ENCODE measurements at regions not wholly inside any gene's neighbourhood (a gene's known extent, or its start where the extent isn't known, plus 50 kb on each side); places are given as distances from the start of the nearest gene placed in this dataset.
"Not testable (repeated sequence)": the region's sequence is repeated elsewhere in the genome, so short reads cannot be mapped to it uniquely, and the experiment has no call there.

DNA sequence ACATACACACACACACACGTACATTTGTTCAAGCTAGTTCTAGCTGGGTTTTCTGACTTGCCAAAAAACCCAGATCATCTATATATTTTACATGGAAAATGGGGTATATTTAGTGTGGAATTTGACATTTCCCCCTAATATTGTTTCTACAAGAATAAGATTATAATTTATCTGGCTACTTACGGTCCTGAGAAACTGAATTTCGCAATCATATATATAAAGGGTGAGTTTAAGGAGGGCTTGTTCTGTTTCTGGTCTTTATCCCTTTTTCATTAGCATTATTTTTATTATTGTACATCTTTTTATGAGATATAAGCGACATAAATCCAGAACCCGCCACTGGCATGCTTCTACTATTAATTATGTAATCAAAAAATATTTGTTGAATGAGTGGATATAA lies 528.9 kb downstream of the TMX3 start:
- H3K9me3 ChIP-seq, result no peaks in the 10 kb centered on the region
- H3K36me3 ChIP-seq, result no peaks in the 10 kb centered on the region
- H3K4me3 ChIP-seq, result no peak overlapping the region
- DNase-seq, result no peak
- no peaks in the 10 kb centered on the region for H3K27me3 ChIP-seq

DNA sequence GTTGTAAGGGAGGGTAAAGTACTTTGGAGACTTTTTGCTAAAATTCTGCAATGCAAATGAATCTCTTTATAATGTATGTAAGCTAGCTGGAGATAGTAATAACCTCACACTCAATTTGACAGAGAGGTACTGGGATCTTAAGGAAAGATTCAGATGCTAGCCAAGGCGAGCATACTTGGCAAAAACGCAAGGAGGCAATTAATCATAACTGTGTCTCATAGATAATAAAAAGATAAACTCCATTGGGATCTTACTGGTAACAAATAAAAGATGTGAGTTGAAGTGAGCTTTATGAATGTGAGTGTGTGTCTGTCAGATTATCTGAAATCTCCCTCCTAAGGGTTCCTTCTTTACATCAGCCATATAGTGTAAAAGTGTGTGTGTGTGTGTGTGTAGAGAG lies 533.0 kb downstream of the TMX3 start:
- H3K27me3 ChIP-seq, result no peaks in the 10 kb centered on the region
- no peak for DNase-seq
- H3K4me3 ChIP-seq, result no peak overlapping the region
- no peaks in the 10 kb centered on the region for H3K9me3 ChIP-seq
- H3K36me3 ChIP-seq, result no peaks in the 10 kb centered on the region

DNA sequence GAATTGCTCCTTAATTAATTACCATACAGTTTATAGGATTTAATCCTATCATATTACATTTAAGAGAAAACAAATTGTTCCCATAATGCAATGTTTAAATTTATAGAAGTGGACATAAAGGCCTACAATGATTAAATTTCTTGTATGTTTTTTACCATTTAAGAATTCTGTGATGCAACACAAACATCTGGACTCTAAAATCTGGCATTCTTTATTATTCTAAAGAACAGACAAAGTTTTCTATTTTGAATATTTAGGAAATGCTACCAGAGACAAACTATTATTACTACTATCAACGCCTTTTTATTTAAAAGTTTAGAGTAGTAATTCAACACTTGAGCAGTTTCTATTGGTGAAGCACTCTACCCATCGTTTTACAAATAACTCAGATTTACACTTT lies 535.1 kb downstream of the TMX3 start:
- H3K9me3 ChIP-seq, result no peaks in the 10 kb centered on the region
- no peaks in the 10 kb centered on the region for H3K27me3 ChIP-seq
- H3K36me3 ChIP-seq, result no peaks in the 10 kb centered on the region
- H3K4me3 ChIP-seq, result no peak overlapping the region
- no peak for DNase-seq

DNA sequence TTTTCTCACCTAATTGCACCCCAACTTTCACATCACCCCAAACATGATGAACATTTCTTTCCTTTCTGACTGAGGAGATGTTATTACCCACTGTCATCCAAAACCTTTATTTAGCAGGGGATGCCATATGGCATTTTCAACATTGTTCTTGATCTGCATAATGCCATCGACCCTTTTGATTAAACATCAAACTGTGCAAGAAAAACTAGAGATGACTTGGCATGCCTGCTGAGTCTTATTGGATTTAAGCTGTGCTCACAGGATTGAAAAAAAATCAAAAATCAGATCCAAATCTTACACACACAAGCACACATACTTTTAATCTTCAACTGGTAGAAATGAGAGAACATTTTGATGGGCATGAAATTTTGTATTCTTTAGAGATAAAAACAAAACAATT lies 536.0 kb downstream of the TMX3 start:
- Histone ChIP-seq H3K27me3 (no peaks in the 10 kb centered on the region), H3K4me3 (no peak overlapping the region), H3K36me3 (no peaks in the 10 kb centered on the region), H3K9me3 (no peaks in the 10 kb centered on the region)
- no peak for DNase-seq

DNA sequence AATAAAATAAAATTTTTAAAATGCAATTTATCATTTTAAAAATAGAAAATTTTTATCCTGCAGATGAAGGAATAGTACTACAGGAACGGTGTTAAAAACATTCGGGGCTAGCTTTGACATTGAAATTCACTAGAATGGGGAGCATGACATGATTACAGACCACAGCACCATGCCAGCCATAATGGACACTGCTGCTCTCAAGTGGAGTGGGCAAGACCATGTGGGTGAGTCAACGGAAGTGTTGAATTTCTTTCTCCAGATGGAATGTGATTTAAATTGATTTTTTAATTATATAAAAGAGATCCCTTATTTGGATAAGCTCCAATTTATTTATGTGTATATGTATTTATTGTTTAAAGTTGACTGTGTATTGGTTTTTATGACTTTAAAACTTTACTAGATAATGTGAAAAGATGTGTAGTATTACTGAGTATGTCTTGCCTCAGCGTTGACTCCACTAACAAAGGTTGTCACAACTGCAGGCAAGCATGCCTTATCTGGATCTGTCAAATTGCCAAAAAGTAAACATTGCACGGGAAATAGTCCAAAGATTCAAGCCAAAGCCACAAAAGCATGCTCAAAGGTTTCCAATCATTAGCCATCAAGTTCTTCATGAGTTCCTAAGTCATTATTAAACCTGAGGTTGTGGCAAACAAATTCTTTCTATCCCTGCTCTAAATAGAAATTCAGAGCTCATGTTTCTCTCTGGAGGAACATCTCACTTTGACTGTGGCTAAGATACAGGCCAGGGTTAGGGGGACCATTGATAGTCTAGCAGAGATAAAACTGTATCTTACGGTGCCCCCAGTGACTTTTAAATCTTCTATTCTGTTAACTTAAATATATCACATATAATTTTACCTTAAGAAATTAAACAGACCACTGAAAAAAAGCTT lies 536.9 kb downstream of the TMX3 start:
- DNase-seq, result peak; percentile 23

DNA sequence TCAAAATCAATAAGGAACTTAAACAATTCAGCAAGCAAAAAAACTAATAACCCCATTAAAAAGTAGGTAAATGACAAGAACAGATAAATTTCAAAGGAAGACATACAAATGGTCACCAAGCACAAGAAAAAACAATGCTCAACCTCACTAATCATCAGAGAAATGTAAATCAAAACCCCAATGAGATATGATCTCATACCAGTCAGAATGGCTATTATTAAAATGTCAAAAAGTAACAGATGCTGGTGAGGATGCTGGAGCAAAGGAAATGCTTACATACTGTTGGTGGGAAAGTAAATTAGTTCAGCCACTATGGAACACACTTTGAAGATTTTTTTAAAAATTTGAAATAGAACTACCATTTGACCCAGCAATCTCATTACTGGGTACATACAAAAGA lies 538.0 kb downstream of the TMX3 start:
- DNase-seq, result no peak
- no peaks in the 10 kb centered on the region for H3K36me3 ChIP-seq

More for the DNA sequence above, 536.9 kb downstream of the TMX3 start:
- Histone ChIP-seq H3K9me3 (no peaks in the 10 kb centered on the region), H3K4me3 (no peak overlapping the region), H3K36me3 (no peaks in the 10 kb centered on the region), H3K27me3 (no peaks in the 10 kb centered on the region)

DNA sequence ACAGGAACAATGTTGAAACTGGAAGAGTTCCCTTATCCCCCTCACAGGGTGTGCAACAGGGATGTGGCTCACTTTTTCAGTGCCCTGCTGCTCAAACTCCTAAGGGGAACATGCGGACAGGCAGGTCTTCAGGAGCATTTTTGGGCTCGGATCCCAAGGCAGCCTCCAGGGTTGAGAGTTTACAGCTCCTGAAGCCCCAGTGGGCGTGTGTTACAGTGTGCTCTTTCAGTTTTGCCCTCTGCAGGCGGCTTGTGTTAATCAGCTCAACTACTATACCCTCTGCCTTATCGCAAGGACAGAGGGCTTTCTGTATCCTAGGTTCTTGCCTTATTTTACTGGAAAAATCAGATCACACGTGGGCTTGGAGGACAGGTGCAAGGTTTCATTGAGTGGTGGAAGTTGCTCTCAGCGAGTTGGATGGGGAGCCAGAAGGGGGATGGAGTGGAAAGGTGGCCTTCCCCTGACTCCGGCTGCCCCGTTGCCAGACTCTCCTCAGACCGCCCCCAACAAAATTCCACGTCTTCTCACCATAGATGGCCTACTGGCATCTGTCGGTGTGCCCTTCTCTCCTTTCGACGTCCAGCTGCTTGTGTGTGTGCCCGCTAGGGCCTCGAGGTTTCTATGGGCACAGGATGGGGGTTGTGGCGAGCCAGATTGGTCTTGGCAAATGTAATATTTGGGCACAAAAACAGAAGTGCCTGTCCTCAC lies 541.9 kb downstream of the TMX3 start:
- no peak for DNase-seq
- H3K4me3 ChIP-seq, result no peak overlapping the region
- no peaks in the 10 kb centered on the region for H3K9me3 ChIP-seq
- no peaks in the 10 kb centered on the region for H3K27me3 ChIP-seq
- H3K36me3 ChIP-seq, result no peaks in the 10 kb centered on the region

More for the DNA sequence above, 538.0 kb downstream of the TMX3 start:
- H3K9me3 ChIP-seq, result no peaks in the 10 kb centered on the region
- no peak overlapping the region for H3K4me3 ChIP-seq
- no peaks in the 10 kb centered on the region for H3K27me3 ChIP-seq

DNA sequence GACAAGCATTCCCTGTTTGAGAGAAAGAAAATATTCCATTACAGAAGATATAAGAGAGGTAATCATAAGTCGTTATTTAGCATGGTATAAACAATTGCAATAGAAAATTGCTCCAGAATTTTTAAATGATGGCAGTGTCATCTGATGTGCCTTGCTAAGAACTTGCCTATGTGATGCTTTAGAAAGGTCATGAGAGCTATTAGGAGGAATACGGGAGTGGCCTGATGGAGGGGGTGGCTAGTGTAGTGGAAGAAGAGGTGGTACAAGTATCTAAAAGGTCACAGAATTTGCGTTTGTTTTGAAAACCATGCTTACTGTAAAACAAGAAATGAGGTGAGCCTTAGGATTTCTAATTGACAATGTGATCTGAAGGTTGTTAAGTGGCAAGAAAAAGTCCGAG lies 550.0 kb downstream of the TMX3 start:
- H3K9me3 ChIP-seq, result no peaks in the 10 kb centered on the region; the same call in 1 of the 2 replicates
- no peak overlapping the region for H3K4me3 ChIP-seq
- no peaks in the 10 kb centered on the region for H3K27me3 ChIP-seq
- no peak for DNase-seq
- no peaks in the 10 kb centered on the region for H3K36me3 ChIP-seq

DNA sequence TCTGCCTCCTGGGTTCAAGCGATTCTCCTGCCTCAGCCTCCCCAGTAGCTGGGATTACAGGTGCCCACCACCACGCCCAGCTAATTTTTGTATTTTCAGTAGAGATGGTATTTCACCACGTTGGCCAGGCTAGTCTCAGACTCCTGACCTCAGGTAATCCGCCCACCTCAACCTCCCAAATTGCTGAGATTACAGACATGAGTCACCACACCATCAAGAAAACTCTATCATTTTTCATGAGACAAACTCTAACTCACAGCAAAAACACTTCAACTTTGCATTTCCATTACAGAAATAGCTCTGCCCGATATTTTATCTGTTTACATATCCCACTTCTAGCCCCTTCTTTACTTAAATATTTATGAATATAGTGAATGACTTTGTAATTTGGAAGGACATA lies 561.1 kb downstream of the TMX3 start:
- not testable (repeated sequence) for H3K9me3 ChIP-seq

DNA sequence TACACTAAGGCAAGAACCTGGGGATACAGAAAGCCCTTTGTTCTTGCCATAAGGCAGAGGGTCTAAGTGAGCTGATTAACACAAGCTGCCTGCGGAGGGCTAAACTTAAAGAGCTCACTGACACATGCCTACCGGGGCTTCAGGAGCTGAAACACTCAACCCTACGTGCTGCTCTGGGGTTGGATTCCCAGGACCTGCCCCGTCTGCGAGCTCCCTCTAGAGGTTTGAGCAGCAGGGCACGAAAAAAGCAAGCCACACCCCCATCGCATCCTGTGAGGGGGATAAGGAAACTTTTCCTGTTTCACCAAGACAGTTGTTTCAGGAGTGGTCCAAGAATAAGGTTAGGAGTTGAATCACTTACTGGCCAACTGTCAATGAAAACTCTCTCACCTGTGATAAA lies 562.1 kb downstream of the TMX3 start:
- H3K27me3 ChIP-seq, result no peaks in the 10 kb centered on the region
- no peaks in the 10 kb centered on the region for H3K36me3 ChIP-seq
- DNase-seq, result no peak
- no peak overlapping the region for H3K4me3 ChIP-seq
- no peaks in the 10 kb centered on the region for H3K9me3 ChIP-seq

More for the DNA sequence above, 561.1 kb downstream of the TMX3 start:
- not testable (repeated sequence) for H3K36me3 ChIP-seq, H3K4me3 ChIP-seq, DNase-seq, H3K27me3 ChIP-seq

DNA sequence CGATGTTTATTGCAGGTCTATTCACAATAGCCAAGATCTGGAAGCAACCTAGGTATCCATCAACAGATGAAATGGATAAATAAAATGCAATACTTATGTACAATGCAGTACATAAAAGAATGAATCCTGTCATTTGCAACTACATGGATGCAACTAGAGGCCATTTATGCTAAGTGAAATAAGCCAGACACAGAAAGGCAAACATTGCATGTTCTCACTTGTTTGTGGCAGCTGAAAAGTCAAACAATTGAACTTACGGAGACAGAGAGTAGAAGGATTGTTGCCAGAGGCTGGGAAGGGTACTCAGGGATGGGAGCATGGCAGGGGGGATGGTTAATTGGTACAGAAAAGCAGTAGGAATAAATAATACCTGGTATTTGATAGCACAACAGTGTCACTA lies 563.9 kb downstream of the TMX3 start:
- no peaks in the 10 kb centered on the region for H3K9me3 ChIP-seq
- no peak for DNase-seq
- H3K27me3 ChIP-seq, result no peaks in the 10 kb centered on the region
- no peaks in the 10 kb centered on the region for H3K36me3 ChIP-seq
- no peak overlapping the region for H3K4me3 ChIP-seq

DNA sequence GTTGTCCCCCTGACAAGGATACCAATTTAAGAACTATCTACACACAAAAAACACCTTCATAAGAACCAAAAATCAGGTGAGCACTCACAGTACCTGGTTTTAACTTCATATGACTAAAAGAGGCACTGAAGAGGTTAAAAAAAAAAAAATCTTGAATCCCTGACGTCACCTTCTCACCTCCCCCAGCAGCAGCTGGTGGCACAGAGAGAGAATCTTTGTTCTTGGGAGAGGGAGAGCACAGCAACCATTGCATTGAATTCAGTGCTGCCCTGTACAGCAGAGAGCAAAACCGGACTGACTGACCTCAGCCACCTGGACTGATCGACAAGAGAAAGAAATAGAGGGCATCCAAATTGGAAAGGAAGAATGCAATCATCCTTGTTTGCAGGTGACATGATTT lies 566.0 kb downstream of the TMX3 start:
- no peaks in the 10 kb centered on the region; the same call in 1 of the 2 replicates for H3K9me3 ChIP-seq
- no peak overlapping the region for H3K4me3 ChIP-seq
- no peak for DNase-seq
- H3K36me3 ChIP-seq, result no peaks in the 10 kb centered on the region
- H3K27me3 ChIP-seq, result no peaks in the 10 kb centered on the region

DNA sequence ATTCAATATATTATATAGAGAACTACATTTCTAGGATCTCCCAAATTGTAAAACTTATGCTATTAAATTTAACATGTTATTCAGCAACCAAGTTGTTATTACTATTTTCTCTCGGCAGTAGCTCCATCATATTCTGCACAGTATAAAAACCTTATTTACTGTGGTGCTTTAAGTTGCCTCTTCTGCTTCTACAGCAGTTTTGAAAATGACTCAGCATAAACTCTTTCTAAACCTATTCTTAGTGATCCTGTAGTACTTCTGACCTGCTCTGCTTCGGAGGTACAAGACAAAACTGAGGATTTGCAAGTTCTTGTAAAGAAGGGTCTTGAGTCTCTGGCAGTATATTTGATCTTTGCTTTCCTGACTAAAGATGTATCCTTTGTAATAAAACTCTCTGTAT lies 567.2 kb downstream of the TMX3 start:
- no peaks in the 10 kb centered on the region for H3K36me3 ChIP-seq
- H3K4me3 ChIP-seq, result no peak overlapping the region
- no peak for DNase-seq
- no peaks in the 10 kb centered on the region for H3K27me3 ChIP-seq
- H3K9me3 ChIP-seq, result no peaks in the 10 kb centered on the region; the same call in 1 of the 2 replicates

DNA sequence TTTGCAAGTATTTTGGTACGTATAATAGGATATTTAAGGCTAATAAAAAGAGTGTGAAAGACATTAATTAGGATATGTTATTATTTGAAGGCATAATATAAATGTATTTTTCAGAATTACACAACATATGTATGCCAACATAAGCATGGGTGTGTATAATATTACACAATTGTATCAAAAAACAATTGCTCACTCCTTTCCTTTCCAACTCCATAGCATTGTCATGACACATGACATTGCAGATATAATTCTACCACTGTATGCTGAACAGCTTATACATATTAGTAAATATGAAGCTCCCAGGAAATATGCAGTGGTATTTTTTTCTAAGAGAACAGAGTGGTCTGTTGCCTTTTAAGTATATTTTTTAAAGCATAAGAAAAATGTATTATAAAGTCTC lies 593.1 kb downstream of the TMX3 start:
- DNase-seq, result no peak
- Histone ChIP-seq H3K27me3 (no peaks in the 10 kb centered on the region), H3K9me3 (no peaks in the 10 kb centered on the region), H3K4me3 (no peak overlapping the region), H3K36me3 (no peaks in the 10 kb centered on the region)

DNA sequence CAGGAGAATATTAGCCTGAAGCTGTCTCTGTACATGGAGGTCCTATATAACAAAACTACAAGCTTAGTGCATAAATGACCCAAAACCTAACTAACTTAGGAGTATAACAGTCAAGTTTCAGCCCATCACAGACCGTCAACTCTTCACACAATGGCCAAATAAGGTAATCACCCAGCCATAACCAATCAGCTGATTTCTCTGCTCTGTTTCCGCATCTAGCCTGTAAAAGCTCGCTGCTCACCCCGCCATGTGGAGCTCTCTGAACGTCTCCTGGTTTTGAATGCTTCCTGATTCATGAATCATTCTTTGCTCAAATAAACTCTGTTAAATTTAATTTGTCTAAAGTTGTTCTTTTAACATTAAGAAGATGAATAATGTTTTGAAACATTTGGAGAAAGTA lies 593.6 kb downstream of the TMX3 start:
- no peaks in the 10 kb centered on the region for H3K36me3 ChIP-seq
- no peak for DNase-seq
- H3K4me3 ChIP-seq, result no peak overlapping the region
- no peaks in the 10 kb centered on the region for H3K27me3 ChIP-seq
- H3K9me3 ChIP-seq, result no peaks in the 10 kb centered on the region

DNA sequence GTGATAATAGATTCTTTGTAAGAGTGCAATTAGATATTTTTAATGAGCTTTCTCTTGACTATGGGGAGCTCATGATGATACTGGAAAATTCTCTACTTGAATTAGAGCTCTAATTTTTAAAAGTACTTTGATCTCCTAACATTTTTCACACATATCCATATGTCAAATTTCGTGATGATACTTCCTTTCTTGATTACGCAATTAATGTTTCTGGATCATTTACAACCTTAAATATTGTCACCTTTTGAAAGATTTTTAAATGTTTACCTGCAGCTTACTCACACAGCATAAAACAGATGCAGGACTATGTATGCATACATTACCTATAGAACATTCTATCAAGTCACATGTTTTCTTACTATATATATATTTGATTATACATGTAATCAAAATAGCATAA lies 598.5 kb upstream of the DSEL start:
- Histone ChIP-seq H3K36me3 (no peaks in the 10 kb centered on the region), H3K4me3 (no peak overlapping the region), H3K27me3 (no peaks in the 10 kb centered on the region), H3K9me3 (no peaks in the 10 kb centered on the region)
- no peak for DNase-seq

DNA sequence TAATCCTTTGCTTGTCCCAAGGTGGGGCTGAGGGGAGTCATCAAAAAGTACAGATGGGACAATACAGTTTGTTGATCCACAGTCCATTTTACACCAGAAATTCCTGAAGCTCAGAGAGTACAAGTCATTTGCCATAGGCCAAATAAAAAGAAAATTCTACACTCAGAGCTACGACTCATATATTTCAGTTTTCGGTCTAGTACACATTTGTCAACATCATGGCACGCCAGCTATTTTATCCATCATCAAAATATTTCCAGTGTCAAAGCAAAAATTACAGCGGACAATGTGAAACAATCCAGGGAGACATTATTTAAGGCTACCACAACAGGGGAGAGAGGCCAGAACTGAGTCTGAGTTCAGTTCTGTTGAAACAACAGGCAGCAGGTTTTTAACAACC lies 587.5 kb upstream of the DSEL start:
- no peak for DNase-seq
- no peaks in the 10 kb centered on the region for H3K27me3 ChIP-seq
- no peaks in the 10 kb centered on the region for H3K36me3 ChIP-seq
- no peaks in the 10 kb centered on the region for H3K9me3 ChIP-seq
- no peak overlapping the region for H3K4me3 ChIP-seq

DNA sequence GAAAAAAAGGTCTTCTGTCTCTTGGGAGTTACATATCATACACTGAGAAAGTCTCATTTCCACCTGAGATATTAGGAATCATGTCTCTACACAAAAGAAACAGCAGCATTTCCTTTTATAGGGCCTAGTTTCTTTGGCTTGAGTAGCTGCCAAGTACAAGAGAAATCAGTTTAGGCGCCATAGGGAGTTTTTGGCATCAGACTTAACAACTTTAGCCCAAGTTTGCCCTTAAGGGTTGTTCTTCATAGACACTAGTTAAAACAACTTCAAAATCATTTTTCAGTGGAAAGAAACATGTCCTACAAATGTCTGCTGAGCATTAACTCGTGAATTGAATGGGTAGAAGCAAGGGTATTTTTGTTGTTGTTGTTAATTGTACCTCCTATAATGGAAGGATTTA lies 587.0 kb upstream of the DSEL start:
- Histone ChIP-seq H3K36me3 (no peaks in the 10 kb centered on the region), H3K4me3 (no peak overlapping the region), H3K9me3 (no peaks in the 10 kb centered on the region), H3K27me3 (no peaks in the 10 kb centered on the region)
- no peak for DNase-seq
